ENCODE measurements at regions not wholly inside any gene's neighbourhood (a gene's known extent, or its start where the extent isn't known, plus 50 kb on each side); places are given as distances from the start of the nearest gene placed in this dataset.
"Not testable (repeated sequence)": the region's sequence is repeated elsewhere in the genome, so short reads cannot be mapped to it uniquely, and the experiment has no call there.

GRCh38 chr4:131348263-131348662, 1800.8 kb upstream of the PCDH10 start:
- H3K79me2 ChIP-seq = no peaks in the 10 kb centered on the region
- H3K9me3 ChIP-seq (ENCODE audit: control insufficient read depth, low read length) = no peaks in the 10 kb centered on the region
- H3K4me3 ChIP-seq (ENCODE audit: low read depth, low read length) = no peak overlapping the region
- H2AFZ ChIP-seq = no peak overlapping the region
- TF ChIP-seq CTCF (IDR thresholded peaks at IDR 0.05) = no peak
- no peaks in the 10 kb centered on the region for H3K36me3 ChIP-seq (ENCODE audit: control insufficient read depth, insufficient read depth, low read length)
- no peaks in the 10 kb centered on the region for H3K27me3 ChIP-seq (ENCODE audit: control insufficient read depth, insufficient read depth, low read length)
- no peak overlapping the region for H3K27ac ChIP-seq
- H3K4me1 ChIP-seq = no peaks in the 10 kb centered on the region
- no peak overlapping the region for H3K4me2 ChIP-seq (ENCODE audit: low read length)
- no peak overlapping the region for H3K9ac ChIP-seq

DNA sequence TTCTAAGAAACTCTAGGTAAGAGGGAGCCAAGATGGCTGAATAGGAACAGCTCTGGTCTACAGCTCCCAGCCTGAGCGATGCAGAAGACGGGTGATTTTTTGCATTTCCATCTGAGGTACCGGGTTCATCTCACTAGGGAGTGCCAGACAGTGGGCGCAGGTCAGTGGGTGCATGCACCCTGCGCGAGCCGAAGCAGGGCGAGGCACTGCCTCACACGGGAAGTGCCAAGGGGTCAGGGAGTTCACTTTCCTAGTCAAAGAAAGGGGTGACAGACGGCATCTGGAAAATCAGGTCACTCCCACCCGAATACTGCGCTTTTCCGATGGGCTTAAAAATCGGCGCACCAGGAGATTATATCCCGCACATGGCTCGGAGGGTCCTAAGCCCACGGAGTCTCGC, 1796.7 kb upstream of the PCDH10 start:
- not testable (repeated sequence) for H3K36me3 ChIP-seq (ENCODE audit: control insufficient read depth, insufficient read depth, low read length); H3K4me3 ChIP-seq (ENCODE audit: low read depth, low read length); H3K9me3 ChIP-seq (ENCODE audit: control insufficient read depth, low read length); H3K4me1 ChIP-seq; H3K27ac ChIP-seq; H2AFZ ChIP-seq; H3K9ac ChIP-seq; H3K79me2 ChIP-seq; H3K27me3 ChIP-seq (ENCODE audit: control insufficient read depth, insufficient read depth, low read length); H3K4me2 ChIP-seq (ENCODE audit: low read length)

DNA sequence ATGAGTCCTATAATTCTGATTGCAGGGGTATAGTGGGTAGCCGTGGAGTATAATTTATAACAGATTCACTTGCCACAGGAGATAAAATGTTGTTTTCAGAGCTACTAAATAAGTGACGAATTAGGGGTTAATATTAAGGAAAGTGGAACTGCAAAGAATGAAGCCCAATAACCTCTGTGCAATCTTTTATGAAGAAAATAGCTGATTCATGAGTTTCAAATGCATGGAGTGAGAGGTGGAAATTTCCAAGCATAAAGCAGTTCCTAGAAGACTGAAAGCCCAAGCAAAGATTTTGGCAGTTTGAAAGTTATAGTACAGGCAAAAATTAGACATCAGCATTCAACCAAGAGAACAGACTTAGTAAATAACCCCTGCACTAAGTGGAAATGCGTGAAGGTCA, 1782.4 kb upstream of the PCDH10 start:
- H3K9ac ChIP-seq = no peak overlapping the region
- no peaks in the 10 kb centered on the region for H3K4me1 ChIP-seq
- no peaks in the 10 kb centered on the region for H3K79me2 ChIP-seq
- no peak overlapping the region for H2AFZ ChIP-seq
- TF ChIP-seq CTCF (IDR thresholded peaks at IDR 0.05) = no peak
- no peaks in the 10 kb centered on the region for H3K36me3 ChIP-seq (ENCODE audit: control insufficient read depth, insufficient read depth, low read length)
- peak overlapping the region; percentile 22 for H3K4me2 ChIP-seq (ENCODE audit: low read length)
- no peaks in the 10 kb centered on the region for H3K27me3 ChIP-seq (ENCODE audit: control insufficient read depth, insufficient read depth, low read length)
- no peak overlapping the region for H3K4me3 ChIP-seq (ENCODE audit: low read depth, low read length)
- no peaks in the 10 kb centered on the region for H3K9me3 ChIP-seq (ENCODE audit: control insufficient read depth, low read length)
- no peak overlapping the region for H3K27ac ChIP-seq

DNA sequence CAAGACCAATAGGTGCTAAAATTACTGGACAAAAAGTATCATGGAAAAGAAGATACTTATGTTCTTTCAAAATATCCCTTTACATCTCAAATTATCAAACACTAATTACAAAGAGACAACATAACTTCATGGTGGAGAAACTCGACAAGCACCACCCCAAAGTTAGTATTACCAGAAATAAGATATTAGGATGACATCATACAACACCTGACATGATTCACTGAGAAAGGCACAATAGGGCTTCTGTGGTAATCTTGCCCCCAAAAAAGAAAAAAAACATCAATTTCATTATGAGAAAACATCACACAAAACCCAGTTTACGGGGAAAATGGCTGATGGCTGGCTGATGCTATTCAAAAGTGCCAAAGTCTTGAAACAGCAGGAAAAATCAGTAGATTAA, 1781.7 kb upstream of the PCDH10 start:
- Histone ChIP-seq H3K9ac (no peak overlapping the region), H3K27ac (no peak overlapping the region), H3K36me3 (ENCODE audit: control insufficient read depth, insufficient read depth, low read length) (no peaks in the 10 kb centered on the region), H3K9me3 (ENCODE audit: control insufficient read depth, low read length) (no peaks in the 10 kb centered on the region), H3K27me3 (ENCODE audit: control insufficient read depth, insufficient read depth, low read length) (no peaks in the 10 kb centered on the region), H3K4me3 (ENCODE audit: low read depth, low read length) (no peak overlapping the region), H2AFZ (no peak overlapping the region), H3K79me2 (no peaks in the 10 kb centered on the region), H3K4me1 (no peaks in the 10 kb centered on the region), H3K4me2 (ENCODE audit: low read length) (no peak overlapping the region)
- no peak for TF ChIP-seq CTCF (IDR thresholded peaks at IDR 0.05)

DNA sequence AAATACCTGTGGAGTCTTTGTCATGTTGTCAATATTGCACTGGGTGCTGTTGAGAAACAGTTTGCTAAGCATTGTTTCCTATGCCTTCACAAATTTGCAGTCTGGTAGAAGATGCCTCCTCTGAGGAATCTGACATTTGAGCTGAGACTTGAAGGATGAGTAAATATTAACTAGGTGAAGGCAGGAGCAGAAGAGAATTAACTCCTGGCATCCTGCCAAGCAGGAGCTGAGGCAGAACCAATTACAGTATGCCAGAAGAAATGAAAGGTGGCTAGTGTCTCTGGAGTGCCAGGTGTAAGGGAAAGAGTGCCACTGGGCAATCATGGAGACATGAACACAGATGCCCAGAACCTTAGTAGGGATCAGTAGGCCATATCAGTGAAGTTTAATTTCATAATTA, 1778.2 kb upstream of the PCDH10 start:
- Histone ChIP-seq H3K79me2 (no peaks in the 10 kb centered on the region), H3K27ac (no peak overlapping the region), H3K4me1 (no peaks in the 10 kb centered on the region), H3K9me3 (ENCODE audit: control insufficient read depth, low read length) (no peaks in the 10 kb centered on the region), H3K4me3 (ENCODE audit: low read depth, low read length) (no peak overlapping the region), H3K36me3 (ENCODE audit: control insufficient read depth, insufficient read depth, low read length) (no peaks in the 10 kb centered on the region), H3K27me3 (ENCODE audit: control insufficient read depth, insufficient read depth, low read length) (no peaks in the 10 kb centered on the region), H3K4me2 (ENCODE audit: low read length) (no peak overlapping the region), H2AFZ (no peak overlapping the region), H3K9ac (no peak overlapping the region)
- TF ChIP-seq CTCF (IDR thresholded peaks at IDR 0.05) = no peak
